Suprapubic skin (tissue), 3 donors: ENCODE measurements at regions not wholly inside any gene's neighbourhood (a gene's known extent, or its start where the extent isn't known, plus 50 kb on each side); places are given as distances from the start of the nearest gene placed in this dataset.

Experiments
- EP300 ChIP-seq: sonication (generic); formaldehyde crosslinking; IDR thresholded peaks from one replicate; pipeline ENCODE4 v1.6.1; 2017; ENCODE audit warnings: antibody characterized with exemption
- POLR2A ChIP-seq, 2 donors: fragments of 450-650 bp; IDR thresholded peaks; one replicate each; pipeline ENCODE4 v1.6.1; 2017; ENCODE audit warnings: antibody characterized with exemption in 2 of 2, mild to moderate bottlenecking in 2 of 2, moderate library complexity in 2 of 2
- TF ChIP-seq, protein P1 (sequence below), 2 donors: fragments of 200-600 bp in 1 of 2; fragments of 450-650 bp in 1 of 2; sonication (generic) in 1 of 2; IDR thresholded peaks; one replicate each; pipeline ENCODE4 v1.5.1; 2016 to 2019; ENCODE audit warnings: antibody characterized with exemption in 2 of 2, mild to moderate bottlenecking in 1 of 2, moderate library complexity in 1 of 2

GRCh38 chr9:30800421-30800820 lies 1584.0 kb upstream of the ACO1 start:
- TF ChIP-seq POLR2A (IDR thresholded peaks at IDR 0.05) = no peak
- TF ChIP-seq, protein P1, sequence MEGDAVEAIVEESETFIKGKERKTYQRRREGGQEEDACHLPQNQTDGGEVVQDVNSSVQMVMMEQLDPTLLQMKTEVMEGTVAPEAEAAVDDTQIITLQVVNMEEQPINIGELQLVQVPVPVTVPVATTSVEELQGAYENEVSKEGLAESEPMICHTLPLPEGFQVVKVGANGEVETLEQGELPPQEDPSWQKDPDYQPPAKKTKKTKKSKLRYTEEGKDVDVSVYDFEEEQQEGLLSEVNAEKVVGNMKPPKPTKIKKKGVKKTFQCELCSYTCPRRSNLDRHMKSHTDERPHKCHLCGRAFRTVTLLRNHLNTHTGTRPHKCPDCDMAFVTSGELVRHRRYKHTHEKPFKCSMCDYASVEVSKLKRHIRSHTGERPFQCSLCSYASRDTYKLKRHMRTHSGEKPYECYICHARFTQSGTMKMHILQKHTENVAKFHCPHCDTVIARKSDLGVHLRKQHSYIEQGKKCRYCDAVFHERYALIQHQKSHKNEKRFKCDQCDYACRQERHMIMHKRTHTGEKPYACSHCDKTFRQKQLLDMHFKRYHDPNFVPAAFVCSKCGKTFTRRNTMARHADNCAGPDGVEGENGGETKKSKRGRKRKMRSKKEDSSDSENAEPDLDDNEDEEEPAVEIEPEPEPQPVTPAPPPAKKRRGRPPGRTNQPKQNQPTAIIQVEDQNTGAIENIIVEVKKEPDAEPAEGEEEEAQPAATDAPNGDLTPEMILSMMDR (IDR thresholded peaks at IDR 0.05) = no peak
- no peak for TF ChIP-seq EP300
